ENCODE measurements at regions not wholly inside any gene's neighbourhood (a gene's known extent, or its start where the extent isn't known, plus 50 kb on each side); places are given as distances from the start of the nearest gene placed in this dataset.

- no peak overlapping the region for H3K9ac ChIP-seq
- H3K27ac ChIP-seq, result no peak overlapping the region
- no peak overlapping the region for H3K4me2 ChIP-seq (ENCODE audit: unreplicated experiment)
- H3K9me3 ChIP-seq (ENCODE audit: low read depth), result no peaks in the 10 kb centered on the region
- H3K36me3 ChIP-seq (ENCODE audit: low read depth), result no peaks in the 10 kb centered on the region
- in situ Hi-C loops (cut with MboI), result no loop called here
- TF ChIP-seq EZH2phosphoT487 (IDR thresholded peaks at IDR 0.05; ENCODE audit: insufficient read depth, low read depth) (no peak), EZH2 (IDR thresholded peaks at IDR 0.05; ENCODE audit: insufficient read depth, poor library complexity, severe bottlenecking) (no peak)
- H3K27me3 ChIP-seq (replicated peaks; ENCODE audit: insufficient read depth), result no peaks in the 10 kb centered on the region; the same call in 1 of the 2 replicates
- WGBS, 2 experiments (ENCODE audit: low coverage in 1 of 2, low lambda C conversion rate in 2 of 2, missing lambda C conversion rate in 2 of 2), result 94% methylated on average over 7 of the region's 7 CpGs
- no peak overlapping the region for H3K4me3 ChIP-seq
- H3F3A ChIP-seq (ENCODE audit: insufficient read depth), result no peaks in the 10 kb centered on the region
- no peaks in the 10 kb centered on the region for H3K79me2 ChIP-seq (ENCODE audit: insufficient read depth)
- no peaks in the 10 kb centered on the region for H4K20me1 ChIP-seq (ENCODE audit: insufficient read depth)
- DNase-seq, result no peak
- H2AFZ ChIP-seq, result no peak overlapping the region
- H3K4me1 ChIP-seq (ENCODE audit: insufficient read depth), result no peaks in the 10 kb centered on the region
- no peaks in the 10 kb centered on the region for H3K9me2 ChIP-seq (ENCODE audit: insufficient read depth)
Measured at GRCh38 chr16:54414671-54415070, 128.1 kb upstream of the IRX3 start.

- no peaks in the 10 kb centered on the region for H3F3A ChIP-seq (ENCODE audit: insufficient read depth)
- H4K20me1 ChIP-seq (ENCODE audit: insufficient read depth), result no peaks in the 10 kb centered on the region
- TF ChIP-seq EZH2 (IDR thresholded peaks at IDR 0.05; ENCODE audit: insufficient read depth, poor library complexity, severe bottlenecking) (no peak), EZH2phosphoT487 (IDR thresholded peaks at IDR 0.05; ENCODE audit: insufficient read depth, low read depth) (no peak)
- H3K36me3 ChIP-seq (ENCODE audit: low read depth), result no peaks in the 10 kb centered on the region
- no peak overlapping the region for H3K4me2 ChIP-seq (ENCODE audit: unreplicated experiment)
- H3K27me3 ChIP-seq (replicated peaks; ENCODE audit: insufficient read depth), result no peaks in the 10 kb centered on the region; the same call in 1 of the 2 replicates
- H3K79me2 ChIP-seq (ENCODE audit: insufficient read depth), result no peaks in the 10 kb centered on the region
- no peak overlapping the region for H2AFZ ChIP-seq
- H3K9me2 ChIP-seq (ENCODE audit: insufficient read depth), result no peaks in the 10 kb centered on the region
- WGBS, 2 experiments (ENCODE audit: low coverage in 1 of 2, low lambda C conversion rate in 2 of 2, missing lambda C conversion rate in 2 of 2), result 53 to 54% methylated on average over 7 of the region's 7 CpGs
- in situ Hi-C loops (cut with MboI), result no loop called here
- no peak overlapping the region for H3K9ac ChIP-seq
- no peak overlapping the region for H3K4me3 ChIP-seq
- no peaks in the 10 kb centered on the region for H3K4me1 ChIP-seq (ENCODE audit: insufficient read depth)
- no peak overlapping the region for H3K27ac ChIP-seq
- DNase-seq, result no peak
- no peaks in the 10 kb centered on the region for H3K9me3 ChIP-seq (ENCODE audit: low read depth)
Measured at GRCh38 chr16:54412777-54413455, 126.3 kb upstream of the IRX3 start.

GRCh38 chr16:54412037-54412436 is 125.5 kb upstream of the IRX3 start:
- H3K4me3 ChIP-seq, result no peak overlapping the region
- 77 to 84% methylated on average over 11 of the region's 11 CpGs for WGBS, 2 experiments (ENCODE audit: low coverage in 1 of 2, low lambda C conversion rate in 2 of 2, missing lambda C conversion rate in 2 of 2)
- H2AFZ ChIP-seq, result no peak overlapping the region
- H3K4me2 ChIP-seq (ENCODE audit: unreplicated experiment), result no peak overlapping the region
- no peak overlapping the region for H3K27ac ChIP-seq
- no peaks in the 10 kb centered on the region for H3K4me1 ChIP-seq (ENCODE audit: insufficient read depth)
- H3F3A ChIP-seq (ENCODE audit: insufficient read depth), result 0 out of 2 replicates have a peak, but pooled peaks cover 3% of the 10 kb centered on the region
- DNase-seq, result no peak
- no peaks in the 10 kb centered on the region for H3K9me2 ChIP-seq (ENCODE audit: insufficient read depth)
- in situ Hi-C loops (cut with MboI), result no loop called here
- H3K9me3 ChIP-seq (ENCODE audit: low read depth), result no peaks in the 10 kb centered on the region
- H3K36me3 ChIP-seq (ENCODE audit: low read depth), result no peaks in the 10 kb centered on the region
- TF ChIP-seq EZH2 (IDR thresholded peaks at IDR 0.05; ENCODE audit: insufficient read depth, poor library complexity, severe bottlenecking) (no peak), EZH2phosphoT487 (IDR thresholded peaks at IDR 0.05; ENCODE audit: insufficient read depth, low read depth) (no peak)
- no peaks in the 10 kb centered on the region; the same call in 1 of the 2 replicates for H3K27me3 ChIP-seq (replicated peaks; ENCODE audit: insufficient read depth)
- no peak overlapping the region for H3K9ac ChIP-seq
- H4K20me1 ChIP-seq (ENCODE audit: insufficient read depth), result no peaks in the 10 kb centered on the region
- H3K79me2 ChIP-seq (ENCODE audit: insufficient read depth), result no peaks in the 10 kb centered on the region

- Histone ChIP-seq H3F3A (ENCODE audit: insufficient read depth) (0 out of 2 replicates have a peak, but pooled peaks cover 3% of the 10 kb centered on the region), H3K36me3 (ENCODE audit: low read depth) (no peaks in the 10 kb centered on the region), H3K4me1 (ENCODE audit: insufficient read depth) (no peaks in the 10 kb centered on the region), H3K27ac (no peak overlapping the region), H2AFZ (no peak overlapping the region), H3K4me2 (ENCODE audit: unreplicated experiment) (no peak overlapping the region), H3K79me2 (ENCODE audit: insufficient read depth) (no peaks in the 10 kb centered on the region), H3K27me3 (replicated peaks; ENCODE audit: insufficient read depth) (no peaks in the 10 kb centered on the region; the same call in 1 of the 2 replicates), H3K9me2 (ENCODE audit: insufficient read depth) (no peaks in the 10 kb centered on the region), H4K20me1 (ENCODE audit: insufficient read depth) (no peaks in the 10 kb centered on the region), H3K9me3 (ENCODE audit: low read depth) (no peaks in the 10 kb centered on the region), H3K4me3 (no peak overlapping the region), H3K9ac (no peak overlapping the region)
- DNase-seq, result no peak
- in situ Hi-C loops (cut with MboI), result no loop called here
- WGBS, 2 experiments (ENCODE audit: low coverage in 1 of 2, low lambda C conversion rate in 2 of 2, missing lambda C conversion rate in 2 of 2), result 75 to 81% methylated on average over 11 of the region's 11 CpGs
- TF ChIP-seq EZH2 (IDR thresholded peaks at IDR 0.05; ENCODE audit: insufficient read depth, poor library complexity, severe bottlenecking), result no peak
- TF ChIP-seq EZH2phosphoT487 (IDR thresholded peaks at IDR 0.05; ENCODE audit: insufficient read depth, low read depth), result no peak
Measured at GRCh38 chr16:54411544-54411943, 125.0 kb upstream of the IRX3 start.

Measured in GM23248 (cell line).